Left ventricle myocardium inferior (tissue), 1 donor: ENCODE measurements at regions not wholly inside any gene's neighbourhood (a gene's known extent, or its start where the extent isn't known, plus 50 kb on each side); places are given as distances from the start of the nearest gene placed in this dataset.
A peak's percentile ranks its signal among the peaks of the same experiment; 100 is the strongest.

ENCODE experiments used
- DNase-seq: peaks from one replicate; pipeline ENCODE4 v3.0.0-alpha.2; 2020
- H3K27ac ChIP-seq: fragments of 200-600 bp; replicated peaks from 2 replicates; pipeline ENCODE4 v1.8.0; 2021
- H3K27me3 ChIP-seq: fragments of 200-600 bp; 2 replicates; pipeline ENCODE4 v1.8.0; 2021; ENCODE audit warnings: low read depth
- H3K36me3 ChIP-seq: fragments of 200-600 bp; 2 replicates; pipeline ENCODE4 v1.8.0; 2021
- H3K4me1 ChIP-seq: fragments of 200-600 bp; 2 replicates; pipeline ENCODE4 v1.8.0; 2021
- H3K4me3 ChIP-seq: fragments of 200-600 bp; 2 replicates; pipeline ENCODE4 v1.8.0; 2021; ENCODE audit warnings: mild to moderate bottlenecking, moderate library complexity
- H3K9me3 ChIP-seq: fragments of 200-600 bp; replicated peaks from 2 replicates; pipeline ENCODE4 v1.8.0; 2021
- intact Hi-C: fragments of 100-400 bp; cut with micrococcal nuclease; formaldehyde crosslinking; loops from one replicate; pipeline ENCODE4 v1.11.0; 2022
- TF ChIP-seq, protein P1 (sequence below): fragments of 200-600 bp; IDR thresholded peaks from 2 replicates; pipeline ENCODE4 v1.8.0; 2021; ENCODE audit warnings: antibody characterized with exemption, mild to moderate bottlenecking, borderline replicate concordance
- donor health status: DM: no; HTN: yes; CAD: no; lungs with severe emphysema.

DNA sequence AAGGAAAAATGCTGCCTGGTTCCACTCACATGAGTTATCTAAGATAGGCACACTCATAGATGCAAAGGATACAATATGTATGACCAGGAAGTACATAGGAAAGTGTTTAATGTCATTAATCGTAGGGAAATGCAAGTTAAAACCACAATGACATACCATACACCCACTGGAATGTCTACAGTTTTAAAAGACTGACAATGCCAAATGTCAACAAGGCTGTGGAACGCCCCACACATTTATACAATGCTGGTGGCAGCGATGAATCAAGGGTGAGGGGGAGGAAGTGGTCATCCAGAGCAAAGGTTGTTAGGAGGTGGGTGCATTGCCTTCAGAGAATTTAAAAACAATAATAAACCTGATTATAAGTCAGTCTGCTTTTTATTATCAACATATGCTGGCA lies 437.8 kb downstream of the ARHGEF28 start:
- Histone ChIP-seq H3K27me3 (no peaks in the 10 kb centered on the region), H3K4me1 (no peaks in the 10 kb centered on the region), H3K27ac (no peak overlapping the region), H3K4me3 (no peak overlapping the region), H3K36me3 (no peaks in the 10 kb centered on the region), H3K9me3 (no peaks in the 10 kb centered on the region)
- no peak for DNase-seq
- intact Hi-C loops, result no loop called here
- TF ChIP-seq, protein P1, sequence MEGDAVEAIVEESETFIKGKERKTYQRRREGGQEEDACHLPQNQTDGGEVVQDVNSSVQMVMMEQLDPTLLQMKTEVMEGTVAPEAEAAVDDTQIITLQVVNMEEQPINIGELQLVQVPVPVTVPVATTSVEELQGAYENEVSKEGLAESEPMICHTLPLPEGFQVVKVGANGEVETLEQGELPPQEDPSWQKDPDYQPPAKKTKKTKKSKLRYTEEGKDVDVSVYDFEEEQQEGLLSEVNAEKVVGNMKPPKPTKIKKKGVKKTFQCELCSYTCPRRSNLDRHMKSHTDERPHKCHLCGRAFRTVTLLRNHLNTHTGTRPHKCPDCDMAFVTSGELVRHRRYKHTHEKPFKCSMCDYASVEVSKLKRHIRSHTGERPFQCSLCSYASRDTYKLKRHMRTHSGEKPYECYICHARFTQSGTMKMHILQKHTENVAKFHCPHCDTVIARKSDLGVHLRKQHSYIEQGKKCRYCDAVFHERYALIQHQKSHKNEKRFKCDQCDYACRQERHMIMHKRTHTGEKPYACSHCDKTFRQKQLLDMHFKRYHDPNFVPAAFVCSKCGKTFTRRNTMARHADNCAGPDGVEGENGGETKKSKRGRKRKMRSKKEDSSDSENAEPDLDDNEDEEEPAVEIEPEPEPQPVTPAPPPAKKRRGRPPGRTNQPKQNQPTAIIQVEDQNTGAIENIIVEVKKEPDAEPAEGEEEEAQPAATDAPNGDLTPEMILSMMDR, result no peak

DNA sequence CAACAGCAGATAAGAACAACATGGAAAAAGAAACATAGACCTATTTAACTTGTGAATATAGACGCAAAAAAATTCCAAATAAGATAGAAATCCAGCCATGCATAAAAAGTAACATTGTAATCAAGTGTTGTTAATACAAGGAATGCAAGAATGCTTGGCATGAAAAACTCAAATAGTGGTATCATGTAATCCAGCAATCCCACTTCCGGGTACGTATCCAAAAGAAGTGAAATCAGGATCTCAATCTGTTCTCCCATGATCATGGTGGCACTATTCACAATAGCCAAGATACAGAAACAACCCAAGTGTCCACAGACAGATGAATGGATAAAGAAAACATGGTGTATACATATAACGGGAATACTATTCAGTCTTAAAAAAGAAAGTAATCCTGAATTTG lies 437.4 kb downstream of the ARHGEF28 start:
- no peak for DNase-seq
- no peak overlapping the region for H3K4me3 ChIP-seq
- intact Hi-C loops, result no loop called here
- H3K27me3 ChIP-seq, result no peaks in the 10 kb centered on the region
- no peak overlapping the region for H3K27ac ChIP-seq
- no peaks in the 10 kb centered on the region for H3K36me3 ChIP-seq
- TF ChIP-seq, protein P1, result no peak
- H3K9me3 ChIP-seq, result no peaks in the 10 kb centered on the region
- no peaks in the 10 kb centered on the region for H3K4me1 ChIP-seq

DNA sequence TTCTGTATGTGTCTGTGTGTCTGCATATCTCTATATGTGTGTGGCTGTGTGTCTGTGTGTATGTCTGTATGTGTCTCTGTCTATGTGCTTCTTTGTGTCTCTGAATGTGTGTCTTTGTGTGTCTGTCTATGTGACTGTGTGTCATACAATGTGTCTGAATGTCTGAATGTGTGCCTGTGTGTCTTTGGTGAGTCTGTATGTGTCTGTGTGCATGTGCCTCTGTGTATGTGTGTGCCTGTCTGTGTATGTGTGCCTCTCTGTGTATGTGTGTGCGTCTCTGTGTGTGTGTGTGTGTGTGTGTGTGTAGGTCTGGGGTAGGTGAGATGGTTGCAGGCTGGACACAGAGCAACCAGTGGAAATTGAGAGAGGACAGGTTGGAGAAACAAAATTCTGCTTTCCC lies 435.3 kb downstream of the ARHGEF28 start:
- Histone ChIP-seq H3K27me3 (no peaks in the 10 kb centered on the region), H3K4me3 (no peak overlapping the region), H3K36me3 (no peaks in the 10 kb centered on the region), H3K4me1 (no peaks in the 10 kb centered on the region), H3K27ac (no peak overlapping the region), H3K9me3 (no peaks in the 10 kb centered on the region)
- TF ChIP-seq, protein P1, result no peak
- no peak for DNase-seq
- intact Hi-C loops, result no loop called here

DNA sequence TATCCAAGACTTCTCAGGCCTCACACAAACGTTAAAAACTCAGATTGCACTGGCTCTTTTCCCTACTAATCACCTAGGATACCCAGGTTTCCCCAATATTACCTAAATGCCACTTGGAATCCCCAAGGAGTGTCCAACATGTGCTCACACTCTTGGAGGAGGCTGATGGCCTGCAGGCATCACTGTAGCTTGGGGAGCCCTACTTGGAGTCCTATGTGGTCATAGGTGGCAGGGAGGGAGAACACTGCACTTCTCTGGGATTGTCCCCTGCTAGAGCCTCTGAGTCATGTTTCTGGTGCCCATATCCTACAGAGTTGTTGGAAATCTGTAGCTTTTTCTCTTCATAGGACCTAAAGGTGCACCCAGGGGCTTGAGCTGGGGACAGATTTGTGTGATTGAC lies 433.7 kb downstream of the ARHGEF28 start:
- no peak overlapping the region for H3K4me3 ChIP-seq
- H3K27ac ChIP-seq, result no peak overlapping the region
- TF ChIP-seq, protein P1, result no peak
- intact Hi-C loops, result no loop called here
- peaks cover 3% of the 10 kb centered on the region for H3K4me1 ChIP-seq
- H3K36me3 ChIP-seq, result no peaks in the 10 kb centered on the region
- H3K27me3 ChIP-seq, result no peaks in the 10 kb centered on the region
- no peak for DNase-seq
- no peaks in the 10 kb centered on the region for H3K9me3 ChIP-seq

DNA sequence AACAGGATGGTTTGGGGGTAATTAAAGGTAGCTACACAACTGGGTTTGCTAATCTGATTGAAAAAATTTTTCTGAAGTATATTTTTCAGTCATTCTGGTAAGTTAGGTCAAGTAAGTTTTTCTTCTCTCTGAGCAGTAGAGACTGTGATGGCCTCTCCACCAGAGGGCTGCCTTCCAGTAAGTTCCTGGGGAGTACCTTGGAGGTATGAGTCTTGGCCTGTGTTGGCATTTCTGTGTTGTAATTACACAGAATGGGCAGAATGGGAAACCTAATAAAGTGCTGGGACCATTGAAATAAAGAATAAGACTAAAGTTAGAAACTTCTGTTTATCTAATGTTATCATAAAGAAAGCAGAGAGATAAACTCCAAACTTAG lies 430.8 kb downstream of the ARHGEF28 start:
- H3K27ac ChIP-seq, result no peak overlapping the region
- no peak overlapping the region for H3K4me3 ChIP-seq
- DNase-seq, result no peak
- intact Hi-C loops, result no loop called here
- no peaks in the 10 kb centered on the region for H3K9me3 ChIP-seq
- H3K4me1 ChIP-seq, result peaks cover 6% of the 10 kb centered on the region
- no peaks in the 10 kb centered on the region for H3K36me3 ChIP-seq
- H3K27me3 ChIP-seq, result peaks cover 3% of the 10 kb centered on the region
- TF ChIP-seq, protein P1, result peak; percentile 57
